Keratinocyte (primary cell): ENCODE measurements at regions not wholly inside any gene's neighbourhood (a gene's known extent, or its start where the extent isn't known, plus 50 kb on each side); places are given as distances from the start of the nearest gene placed in this dataset.

Experiments
- DNase-seq: peaks from one replicate; pipeline ENCODE4 v3.0.0-alpha.2; 2011; ENCODE audit warnings: low read depth, missing footprints, low spot score
- FAIRE-seq: peaks from 2 replicates; lab custom pipeline; 2011; peaks lifted over from hg19 to GRCh38; lab: Jason Lieb, UNC
- H2AFZ ChIP-seq: 2 replicates; pipeline ENCODE4 v1.6.0; 2012; ENCODE audit warnings: low read length, control low read depth, inconsistent platforms; ENCODE audit not compliant: control insufficient read depth
- H3K27ac ChIP-seq: 2 replicates; pipeline ENCODE4 v1.5.1; 2011; ENCODE audit warnings: low read length; ENCODE audit not compliant: control insufficient read depth, insufficient read depth
- H3K27me3 ChIP-seq: 3 replicates; pipeline ENCODE4 v1.6.0; 2011; ENCODE audit warnings: low read length; ENCODE audit not compliant: control insufficient read depth, insufficient read depth; ENCODE audit errors: extremely low read depth
- H3K36me3 ChIP-seq, 2 experiments: 2 replicates in 1 of 2; 3 replicates in 1 of 2; pipeline ENCODE4 v1.5.1; 2011; ENCODE audit warnings: low read length in 2 of 2, mild to moderate bottlenecking in 1 of 2; ENCODE audit not compliant: control insufficient read depth in 2 of 2, insufficient read depth in 2 of 2; ENCODE audit errors: extremely low read depth in 1 of 2
- H3K4me1 ChIP-seq: 3 replicates; pipeline ENCODE4 v1.5.1; 2011; ENCODE audit warnings: low read length; ENCODE audit not compliant: control insufficient read depth, insufficient read depth; ENCODE audit errors: extremely low read depth
- H3K4me2 ChIP-seq: 3 replicates; pipeline ENCODE4 v1.6.0; 2011; ENCODE audit warnings: low read depth, low read length; ENCODE audit not compliant: control insufficient read depth, insufficient read depth; ENCODE audit errors: extremely low read depth
- H3K4me3 ChIP-seq, 3 experiments: fragments of 200-600 bp in 1 of 3; sonication (generic) in 1 of 3; 2 replicates in 2 of 3; 3 replicates in 1 of 3; pipeline ENCODE4 v1.5.1; 2011 to 2016; ENCODE audit warnings: low read length in 3 of 3, mild to moderate bottlenecking in 3 of 3, control low read depth in 2 of 3, inconsistent platforms in 1 of 3, low read depth in 1 of 3, mixed read lengths in 1 of 3, mixed run types in 1 of 3, moderate library complexity in 1 of 3; ENCODE audit not compliant: control insufficient read depth in 2 of 3, insufficient read depth in 2 of 3; ENCODE audit errors: extremely low read depth in 1 of 3
- H3K79me2 ChIP-seq: 2 replicates; pipeline ENCODE4 v1.6.0; 2012; ENCODE audit warnings: low read length; ENCODE audit not compliant: control insufficient read depth, insufficient read depth
- H3K9ac ChIP-seq: 3 replicates; pipeline ENCODE4 v1.6.0; 2011; ENCODE audit warnings: low read length; ENCODE audit not compliant: control insufficient read depth, insufficient read depth; ENCODE audit errors: extremely low read depth
- H3K9me1 ChIP-seq: 3 replicates; pipeline ENCODE4 v1.6.0; 2011; ENCODE audit warnings: low read length; ENCODE audit not compliant: control insufficient read depth, insufficient read depth; ENCODE audit errors: extremely low read depth
- H3K9me3 ChIP-seq: 2 replicates; pipeline ENCODE4 v1.5.1; 2012; ENCODE audit warnings: low read depth, low read length; ENCODE audit not compliant: control insufficient read depth
- H4K20me1 ChIP-seq: 3 replicates; pipeline ENCODE4 v1.6.0; 2011; ENCODE audit warnings: low read length; ENCODE audit not compliant: control insufficient read depth, insufficient read depth; ENCODE audit errors: extremely low read depth
- CTCF ChIP-seq, 3 experiments: IDR thresholded peaks in 1 of 3; conservative IDR thresholded peaks in 1 of 3; optimal IDR thresholded peaks in 1 of 3; 2 replicates in 2 of 3; 3 replicates in 1 of 3; pipeline versions ENCODE3 to v1.5.1; 2011; ENCODE audit warnings: low read length in 3 of 3, mild to moderate bottlenecking in 3 of 3, moderate library complexity in 2 of 3, control low read depth in 1 of 3, inconsistent platforms in 1 of 3; ENCODE audit not compliant: insufficient read depth in 2 of 3; ENCODE audit errors: extremely low read depth in 1 of 3
- EZH2 ChIP-seq: IDR thresholded peaks from one replicate; pipeline ENCODE4 v1.6.1; 2012; ENCODE audit warnings: inconsistent platforms, mild to moderate bottlenecking, low read length, moderate library complexity
- dilution Hi-C: fragments of 300-500 bp; cut with MboI; formaldehyde crosslinking; loops from one replicate; pipeline ENCODE4 v1.7.0; 2020; ENCODE audit warnings: low sequenced_read_pairs; ENCODE audit not compliant: extremely low pct_ligation_motif_present

- Histone ChIP-seq H2AFZ (no peak overlapping the region), H3K27ac (no peak overlapping the region), H3K9ac (no peak overlapping the region), H3K4me3 (no peak overlapping the region), H3K79me2 (no peaks in the 10 kb centered on the region), H3K36me3 (no peaks in the 10 kb centered on the region), H3K27me3 (no peaks in the 10 kb centered on the region), H4K20me1 (no peaks in the 10 kb centered on the region), H3K9me3 (no peaks in the 10 kb centered on the region), H3K4me1 (no peaks in the 10 kb centered on the region), H3K9me1 (no peaks in the 10 kb centered on the region), H3K4me2 (no peak overlapping the region)
- TF ChIP-seq EZH2 (no peak), CTCF (optimal IDR thresholded peaks at IDR 0.05 in 1 of 3, IDR thresholded peaks at IDR 0.05 in 1 of 3, conservative IDR thresholded peaks at IDR 0.05 in 1 of 3; ENCODE audit: extremely low read depth in 1 of 3, insufficient read depth in 2 of 3, low read length in 3 of 3) (no peak)
- dilution Hi-C loops, result no loop called here
- FAIRE-seq, result no peak
- no peak for DNase-seq
These were observed 77.4 kb upstream of the CCL2 start for GRCh38 chr17:34177642-34178041.

- no peak overlapping the region for H3K27ac ChIP-seq
These were observed 77.0 kb upstream of the CCL2 start for GRCh38 chr17:34178092-34178491.

More at GRCh38 chr17:34178092-34178491, 77.0 kb upstream of the CCL2 start:
- Histone ChIP-seq H3K79me2 (no peaks in the 10 kb centered on the region), H4K20me1 (no peaks in the 10 kb centered on the region), H3K4me1 (no peaks in the 10 kb centered on the region), H3K4me2 (no peak overlapping the region), H3K36me3 (no peaks in the 10 kb centered on the region), H3K4me3 (no peak overlapping the region), H3K9ac (no peak overlapping the region), H3K9me1 (no peaks in the 10 kb centered on the region), H3K9me3 (no peaks in the 10 kb centered on the region), H3K27me3 (no peaks in the 10 kb centered on the region), H2AFZ (no peak overlapping the region)
- dilution Hi-C loops, result no loop called here
- DNase-seq, result no peak
- FAIRE-seq, result no peak
- TF ChIP-seq CTCF (optimal IDR thresholded peaks at IDR 0.05 in 1 of 3, IDR thresholded peaks at IDR 0.05 in 1 of 3, conservative IDR thresholded peaks at IDR 0.05 in 1 of 3; ENCODE audit: extremely low read depth in 1 of 3, insufficient read depth in 2 of 3, low read length in 3 of 3) (no peak), EZH2 (no peak)
